IMR-90 (cell line): ENCODE measurements at regions not wholly inside any gene's neighbourhood (a gene's known extent, or its start where the extent isn't known, plus 50 kb on each side); places are given as distances from the start of the nearest gene placed in this dataset.

Experiments used
- ATAC-seq: fragments of 200-7000 bp; cut with Tn5 transposase; 2 replicates; pipeline ENCODE4 v1.9.1; 2020; ENCODE audit warnings: low read depth, mild to moderate bottlenecking, moderate library complexity
- BruUV-seq: library from RNA; stranded (reverse); fragments of 400-500 nt; replicated peaks from 2 replicates; lab custom pipeline; 2021; lab: Mats Ljungman, UMichigan
- CTCF ChIA-PET: fragments of 300-600 bp; formaldehyde crosslinking; extraction: SDS; loops from one replicate; lab custom pipeline; 2021; ENCODE audit warnings: antibody characterized with exemption; lab: Yijun Ruan, JAX
- POLR2A ChIA-PET: fragments of 300-600 bp; sonication (Branson Sonifier 250); formaldehyde crosslinking; loops from one replicate; lab custom pipeline; 2022; ENCODE audit warnings: antibody characterized with exemption; ENCODE audit not compliant: unreplicated experiment; lab: Charles Lee
- DNase-seq: peaks from one replicate; pipeline ENCODE4 v3.0.0; 2013
- H2AFZ ChIP-seq: replicated peaks from 2 replicates; pipeline ENCODE3; 2013; ENCODE audit warnings: low read length, mild to moderate bottlenecking; ENCODE audit not compliant: poor library complexity
- H2AK5ac ChIP-seq: 2 replicates; pipeline ENCODE4 v1.6.1; 2013; ENCODE audit warnings: low read depth, low read length, inconsistent platforms
- H2AK9ac ChIP-seq: replicated peaks from 2 replicates; pipeline ENCODE3; 2013; ENCODE audit warnings: mild to moderate bottlenecking, low read depth, low read length, moderate library complexity; ENCODE audit not compliant: poor library complexity
- H2BK120ac ChIP-seq: 2 replicates; pipeline ENCODE4 v1.6.1; 2013; ENCODE audit warnings: low read depth, low read length, inconsistent platforms
- H2BK15ac ChIP-seq: 3 replicates; pipeline ENCODE4 v1.6.1; 2013; ENCODE audit warnings: low read depth, low read length, inconsistent platforms
- H2BK20ac ChIP-seq: 2 replicates; pipeline ENCODE4 v1.6.1; 2013; ENCODE audit warnings: low read depth, mild to moderate bottlenecking, inconsistent platforms, low read length, moderate library complexity
- H2BK5ac ChIP-seq: 2 replicates; pipeline ENCODE4 v1.6.1; 2013; ENCODE audit warnings: mild to moderate bottlenecking, low read depth, low read length, inconsistent platforms; ENCODE audit not compliant: poor library complexity, severe bottlenecking
- H3K14ac ChIP-seq: replicated peaks from 2 replicates; pipeline ENCODE4 v1.6.1; 2013; ENCODE audit warnings: low read depth, low read length, inconsistent platforms
- H3K18ac ChIP-seq: 2 replicates; pipeline ENCODE4 v1.6.1; 2013; ENCODE audit warnings: low read depth, low read length, control low read depth
- H3K23ac ChIP-seq: 2 replicates; pipeline ENCODE4 v1.6.1; 2013; ENCODE audit warnings: low read depth, low read length, inconsistent platforms
- H3K27ac ChIP-seq: 2 replicates; pipeline ENCODE4 v1.5.1; 2013; ENCODE audit warnings: mild to moderate bottlenecking, control low read depth, low read length; ENCODE audit not compliant: insufficient read depth
- H3K27me3 ChIP-seq: 2 replicates; pipeline ENCODE4 v1.6.1; 2013; ENCODE audit warnings: low read length; ENCODE audit not compliant: control insufficient read depth, insufficient read depth
- H3K36me3 ChIP-seq: 2 replicates; pipeline ENCODE4 v1.6.1; 2013; ENCODE audit warnings: low read length, mixed read lengths; ENCODE audit not compliant: control insufficient read depth, insufficient read depth
- H3K4ac ChIP-seq: 2 replicates; pipeline ENCODE4 v1.6.1; 2013; ENCODE audit warnings: low read depth, low read length, inconsistent platforms
- H3K4me1 ChIP-seq: 2 replicates; pipeline ENCODE4 v1.6.1; 2013; ENCODE audit warnings: low read length, mixed read lengths; ENCODE audit not compliant: control insufficient read depth, insufficient read depth
- H3K4me2 ChIP-seq: 2 replicates; pipeline ENCODE4 v1.6.1; 2013; ENCODE audit warnings: low read depth, mild to moderate bottlenecking, control low read depth, low read length, moderate library complexity
- H3K4me3 ChIP-seq: 2 replicates; pipeline ENCODE4 v1.5.1; 2013; ENCODE audit warnings: low read depth, mild to moderate bottlenecking, control low read depth, low read length, moderate library complexity; ENCODE audit not compliant: insufficient read depth
- H3K56ac ChIP-seq: 2 replicates; pipeline ENCODE4 v1.6.1; 2013; ENCODE audit warnings: low read length, inconsistent platforms; ENCODE audit not compliant: insufficient read depth; ENCODE audit errors: extremely low read depth
- H3K79me1 ChIP-seq, 2 experiments: 2 replicates each; pipeline ENCODE4 v1.6.1; 2013; ENCODE audit warnings: low read length in 2 of 2, inconsistent platforms in 1 of 2, low read depth in 1 of 2
- H3K9ac ChIP-seq: 2 replicates; pipeline ENCODE4 v1.6.1; 2013; ENCODE audit warnings: low read depth, low read length, control low read depth
- H3K9me1 ChIP-seq: 2 replicates; pipeline ENCODE4 v1.6.1; 2013; ENCODE audit warnings: low read length, inconsistent platforms; ENCODE audit not compliant: insufficient read depth
- H3K9me3 ChIP-seq: 2 replicates; pipeline ENCODE4 v1.6.1; 2013; ENCODE audit warnings: low read length; ENCODE audit not compliant: control insufficient read depth, insufficient read depth
- H4K20me1 ChIP-seq: 2 replicates; pipeline ENCODE4 v1.6.1; 2013; ENCODE audit warnings: low read length, inconsistent platforms; ENCODE audit not compliant: insufficient read depth
- H4K5ac ChIP-seq: 2 replicates; pipeline ENCODE4 v1.6.1; 2013; ENCODE audit warnings: mild to moderate bottlenecking, low read depth, low read length, control low read depth
- H4K8ac ChIP-seq, 2 experiments: 2 replicates each; pipeline ENCODE4 v1.6.1; 2013; ENCODE audit warnings: low read depth in 2 of 2, low read length in 2 of 2, control low read depth in 1 of 2, inconsistent platforms in 1 of 2
- H4K91ac ChIP-seq: 2 replicates; pipeline ENCODE4 v1.6.1; 2013; ENCODE audit warnings: low read depth, low read length, inconsistent platforms; ENCODE audit not compliant: insufficient read depth
- BHLHE40 ChIP-seq: fragments of 150-350 bp; IDR thresholded peaks from 2 replicates; pipeline ENCODE4 v1.6.1; 2016; ENCODE audit warnings: mild to moderate bottlenecking, low read depth, low read length
- CEBPB ChIP-seq: IDR thresholded peaks from 2 replicates; pipeline ENCODE4 v1.6.1; 2012; ENCODE audit warnings: low read depth, low read length, improper control_type of control experiment
- CHD1 ChIP-seq: IDR thresholded peaks from 2 replicates; pipeline ENCODE4 v1.6.1; 2012; ENCODE audit warnings: low read depth, low read length, improper control_type of control experiment
- CTCF ChIP-seq: conservative IDR thresholded peaks from 2 replicates; pipeline ENCODE4 v1.5.1; 2012; ENCODE audit warnings: mild to moderate bottlenecking, low read depth, low read length, improper control_type of control experiment
- ELK1 ChIP-seq: fragments of 150-350 bp; IDR thresholded peaks from 2 replicates; pipeline ENCODE4 v1.6.1; 2016; ENCODE audit warnings: low read depth, mild to moderate bottlenecking, low read length, moderate library complexity, borderline replicate concordance
- FOS ChIP-seq: fragments of 150-350 bp; IDR thresholded peaks from 2 replicates; pipeline ENCODE4 v1.6.1; 2016; ENCODE audit warnings: low read depth, low read length
- MAFK ChIP-seq: IDR thresholded peaks from 2 replicates; pipeline ENCODE4 v1.6.1; 2012; ENCODE audit warnings: low read depth, low read length, improper control_type of control experiment
- MAZ ChIP-seq: IDR thresholded peaks from 2 replicates; pipeline ENCODE4 v1.6.1; 2012; ENCODE audit warnings: low read depth, mild to moderate bottlenecking, low read length, improper control_type of control experiment, moderate library complexity, borderline replicate concordance
- MXI1 ChIP-seq: IDR thresholded peaks from 2 replicates; pipeline ENCODE4 v1.6.1; 2012; ENCODE audit warnings: low read depth, mild to moderate bottlenecking, low read length, moderate library complexity, borderline replicate concordance
- NFE2L2 ChIP-seq: fragments of 150-350 bp; IDR thresholded peaks from 2 replicates; pipeline ENCODE4 v1.6.1; 2016; ENCODE audit warnings: low read depth, mild to moderate bottlenecking, low read length
- POLR2A ChIP-seq: IDR thresholded peaks from 2 replicates; pipeline ENCODE4 v1.6.1; 2012; ENCODE audit warnings: mild to moderate bottlenecking, low read depth, low read length
- RAD21 ChIP-seq: IDR thresholded peaks from 2 replicates; pipeline ENCODE4 v1.6.1; 2012; ENCODE audit warnings: low read length, improper control_type of control experiment
- RCOR1 ChIP-seq: IDR thresholded peaks from 2 replicates; pipeline ENCODE4 v1.6.1; 2012; ENCODE audit warnings: mild to moderate bottlenecking, low read length, improper control_type of control experiment; ENCODE audit not compliant: insufficient replicate concordance
- RFX5 ChIP-seq: IDR thresholded peaks from 2 replicates; pipeline ENCODE4 v1.8.0; 2012; ENCODE audit warnings: low read depth, mild to moderate bottlenecking, low read length, moderate library complexity
- SMC3 ChIP-seq: fragments of 150-350 bp; IDR thresholded peaks from 2 replicates; pipeline ENCODE4 v1.6.1; 2016; ENCODE audit warnings: low read depth, mild to moderate bottlenecking, antibody characterized with exemption, low read length, moderate library complexity
- USF2 ChIP-seq: fragments of 150-350 bp; IDR thresholded peaks from 2 replicates; pipeline ENCODE4 v1.6.1; 2017; ENCODE audit warnings: mild to moderate bottlenecking, antibody characterized with exemption, low read length, low read depth
- WGBS, 2 experiments: methylation state at CpG; one replicate each; pipeline versions ENCODE4 v1.1.5 to v1.1.7; 2013; ENCODE audit warnings: missing lambda C conversion rate in 2 of 2; ENCODE audit not compliant: insufficient read length in 1 of 2; ENCODE audit errors: extremely low coverage in 2 of 2; 5-methylcytosine and 5-hydroxymethylcytosine counted together
- dilution Hi-C: fragments of 300-500 bp; cut with HindIII; formaldehyde crosslinking; loops from one replicate; pipeline ENCODE4 v1.14.3; 2018; ENCODE audit warnings: low sequenced_read_pairs; ENCODE audit not compliant: unreplicated experiment
- in situ Hi-C: fragments of 300-500 bp; cut with MboI; formaldehyde crosslinking; loops from 3 replicates; pipeline ENCODE4 v1.14.3; 2019; ENCODE audit warnings: low sequenced_read_pairs, inconsistent platforms, mixed read lengths
- intact Hi-C: fragments of 100-400 bp; cut with micrococcal nuclease; formaldehyde crosslinking; loops from 2 replicates; pipeline ENCODE4 v1.10.0; 2022

- no peaks in the 10 kb centered on the region for H3K79me1 ChIP-seq
- no peak overlapping the region for H4K8ac ChIP-seq
- H3K9me3 ChIP-seq, result no peaks in the 10 kb centered on the region
- in situ Hi-C loops, result no loop called here
- ChIA-PET POLR2A (no interaction called here), CTCF (no interaction called here)
- H3K4me3 ChIP-seq, result no peak overlapping the region
- ATAC-seq, result no peak
- no peaks in the 10 kb centered on the region for H4K20me1 ChIP-seq
- DNase-seq, result no peak
- no TSS peak for BruUV-seq
- H3K9ac ChIP-seq, result no peak overlapping the region
- H2AFZ ChIP-seq, result no peak overlapping the region
- no peak overlapping the region for H3K4ac ChIP-seq
- H2BK15ac ChIP-seq, result no peak overlapping the region
- no peak overlapping the region for H4K91ac ChIP-seq
- H3K14ac ChIP-seq, result no peak overlapping the region
- H3K4me1 ChIP-seq, result no peaks in the 10 kb centered on the region
- H3K18ac ChIP-seq, result no peak overlapping the region
- no peak overlapping the region for H3K4me2 ChIP-seq
- no peak overlapping the region for H2AK9ac ChIP-seq
- 82% methylated on average over 2 of the region's 7 CpGs; no CpG with 5 or more reads in 1 of the 2 experiments for WGBS, 2 experiments
- no peak overlapping the region for H3K56ac ChIP-seq
- no peaks in the 10 kb centered on the region for H3K27me3 ChIP-seq
- no peak overlapping the region for H2BK20ac ChIP-seq
- H3K36me3 ChIP-seq, result no peaks in the 10 kb centered on the region
- no peak overlapping the region for H3K27ac ChIP-seq
- no peak overlapping the region for H3K23ac ChIP-seq
- no peak overlapping the region for H4K5ac ChIP-seq
- H2BK5ac ChIP-seq, result no peak overlapping the region
- H2AK5ac ChIP-seq, result no peak overlapping the region
- no peak for TF ChIP-seq SMC3
- no peak for TF ChIP-seq CHD1
- no peak for TF ChIP-seq RAD21
- no peak for TF ChIP-seq RCOR1
- no peak for TF ChIP-seq MAZ
- no peak for TF ChIP-seq USF2
- no peak for TF ChIP-seq CEBPB
- TF ChIP-seq POLR2A, result no peak
- no peak for TF ChIP-seq BHLHE40
- TF ChIP-seq NFE2L2, result no peak
- no peak for TF ChIP-seq MAFK
- no peak for TF ChIP-seq CTCF
- TF ChIP-seq MXI1, result no peak
- TF ChIP-seq FOS, result no peak
- no peak for TF ChIP-seq RFX5
- no peak for TF ChIP-seq ELK1
- H2BK120ac ChIP-seq, result no peak overlapping the region
- H3K9me1 ChIP-seq, result no peaks in the 10 kb centered on the region
- dilution Hi-C loops, result no loop called here
- intact Hi-C loops, result no loop called here
Measured at GRCh38 chr11:105324156-105324555, 184.6 kb upstream of the CARD18 start.
